ENCODE measurements at regions not wholly inside any gene's neighbourhood (a gene's known extent, or its start where the extent isn't known, plus 50 kb on each side); places are given as distances from the start of the nearest gene placed in this dataset.
A peak's percentile ranks its signal among the peaks of the same experiment; 100 is the strongest.
"Not testable (repeated sequence)": the region's sequence is repeated elsewhere in the genome, so short reads cannot be mapped to it uniquely, and the experiment has no call there.

- DNase-seq (ENCODE audit: low spot score); intact Hi-C loops (cut with DNase I); ATAC-seq: not testable (repeated sequence)
These were observed 2226.0 kb upstream of the DEFB115 start for GRCh38 chr20:29031262-29031982.

GRCh38 chr20:29044239-29044638, 2213.2 kb upstream of the DEFB115 start:
- DNase-seq (ENCODE audit: low spot score); ATAC-seq; intact Hi-C loops (cut with DNase I): not testable (repeated sequence)

GRCh38 chr20:29050008-29050606, 2207.4 kb upstream of the DEFB115 start:
- ATAC-seq; intact Hi-C loops (cut with DNase I); DNase-seq (ENCODE audit: low spot score): not testable (repeated sequence)

GRCh38 chr20:29057866-29058484, 2199.5 kb upstream of the DEFB115 start:
- ATAC-seq; DNase-seq (ENCODE audit: low spot score); intact Hi-C loops (cut with DNase I): not testable (repeated sequence)

- ATAC-seq; DNase-seq (ENCODE audit: low spot score); intact Hi-C loops (cut with DNase I): not testable (repeated sequence)
These were observed 2195.0 kb upstream of the DEFB115 start for GRCh38 chr20:29062451-29062850.

- ATAC-seq; DNase-seq (ENCODE audit: low spot score); intact Hi-C loops (cut with DNase I): not testable (repeated sequence)
These were observed 2191.1 kb upstream of the DEFB115 start for GRCh38 chr20:29066341-29066740.

- DNase-seq (ENCODE audit: low spot score); ATAC-seq; intact Hi-C loops (cut with DNase I): not testable (repeated sequence)
These were observed 2183.8 kb upstream of the DEFB115 start for GRCh38 chr20:29073640-29074039.

GRCh38 chr20:29079769-29080690, 2177.4 kb upstream of the DEFB115 start:
- DNase-seq (ENCODE audit: low spot score) (peak; percentile 53), ATAC-seq (no peak)
- intact Hi-C loops (cut with DNase I): no loop called here

- DNase-seq (ENCODE audit: low spot score); ATAC-seq; intact Hi-C loops (cut with DNase I): not testable (repeated sequence)
These were observed 2175.8 kb upstream of the DEFB115 start for GRCh38 chr20:29081712-29082111.

GRCh38 chr20:29085625-29086024, 2171.8 kb upstream of the DEFB115 start:
- ATAC-seq: no peak
- intact Hi-C loops (cut with DNase I): no loop called here
- DNase-seq (ENCODE audit: low spot score): no peak

- intact Hi-C loops (cut with DNase I); ATAC-seq; DNase-seq (ENCODE audit: low spot score): not testable (repeated sequence)
These were observed 2171.2 kb upstream of the DEFB115 start for GRCh38 chr20:29086145-29086718.

- intact Hi-C loops (cut with DNase I): no loop called here
- DNase-seq (ENCODE audit: low spot score) (no peak), ATAC-seq (no peak)
These were observed 2170.5 kb upstream of the DEFB115 start for GRCh38 chr20:29086938-29087337.

- DNase-seq (ENCODE audit: low spot score); intact Hi-C loops (cut with DNase I); ATAC-seq: not testable (repeated sequence)
These were observed 2169.6 kb upstream of the DEFB115 start for GRCh38 chr20:29087887-29088286.

- DNase-seq (ENCODE audit: low spot score): peak; percentile 53
- intact Hi-C loops (cut with DNase I); ATAC-seq: not testable (repeated sequence)
These were observed 2169.0 kb upstream of the DEFB115 start for GRCh38 chr20:29088472-29088871.

- DNase-seq (ENCODE audit: low spot score); intact Hi-C loops (cut with DNase I); ATAC-seq: not testable (repeated sequence)
These were observed 2168.1 kb upstream of the DEFB115 start for GRCh38 chr20:29089409-29089808.

GRCh38 chr20:29093958-29094357, 2163.5 kb upstream of the DEFB115 start:
- ATAC-seq; intact Hi-C loops (cut with DNase I); DNase-seq (ENCODE audit: low spot score): not testable (repeated sequence)

GRCh38 chr20:29096695-29097094, 2160.8 kb upstream of the DEFB115 start:
- ATAC-seq; DNase-seq (ENCODE audit: low spot score); intact Hi-C loops (cut with DNase I): not testable (repeated sequence)

- intact Hi-C loops (cut with DNase I); ATAC-seq; DNase-seq (ENCODE audit: low spot score): not testable (repeated sequence)
These were observed 2149.6 kb upstream of the DEFB115 start for GRCh38 chr20:29107884-29108283.
